BJ (cell line): ENCODE measurements at regions not wholly inside any gene's neighbourhood (a gene's known extent, or its start where the extent isn't known, plus 50 kb on each side); places are given as distances from the start of the nearest gene placed in this dataset.

Experiments
- CTCF ChIA-PET: fragments of 350-600 bp; formaldehyde crosslinking; extraction: SDS; loops from one replicate; lab custom pipeline; 2021; ENCODE audit warnings: antibody characterized with exemption, inconsistent platforms; lab: Yijun Ruan, JAX
- POLR2A ChIA-PET: fragments of 300-600 bp; sonication (Branson Sonifier 250); formaldehyde crosslinking; extraction: SDS; loops from one replicate; lab custom pipeline; 2021; ENCODE audit warnings: antibody characterized with exemption; lab: Charles Lee
- DNase-seq: peaks from one replicate; pipeline ENCODE4 v3.0.0-alpha.2; 2011; ENCODE audit warnings: low read depth
- H3K27me3 ChIP-seq: 2 replicates; pipeline ENCODE4 v1.6.0; 2011; ENCODE audit warnings: low read length; ENCODE audit not compliant: control insufficient read depth, insufficient read depth
- H3K36me3 ChIP-seq: 2 replicates; pipeline ENCODE4 v1.5.1; 2011; ENCODE audit warnings: low read length; ENCODE audit not compliant: control insufficient read depth, insufficient read depth
- H3K4me3 ChIP-seq: 2 replicates; pipeline ENCODE4 v1.5.1; 2011; ENCODE audit warnings: low read depth, mild to moderate bottlenecking, control low read depth, low read length
- TF ChIP-seq, protein P1 (sequence below): IDR thresholded peaks from 2 replicates; pipeline ENCODE4 v1.5.1; 2011; ENCODE audit warnings: low read depth, mild to moderate bottlenecking, control low read depth, inconsistent platforms, low read length, moderate library complexity; ENCODE audit not compliant: insufficient read depth

DNA sequence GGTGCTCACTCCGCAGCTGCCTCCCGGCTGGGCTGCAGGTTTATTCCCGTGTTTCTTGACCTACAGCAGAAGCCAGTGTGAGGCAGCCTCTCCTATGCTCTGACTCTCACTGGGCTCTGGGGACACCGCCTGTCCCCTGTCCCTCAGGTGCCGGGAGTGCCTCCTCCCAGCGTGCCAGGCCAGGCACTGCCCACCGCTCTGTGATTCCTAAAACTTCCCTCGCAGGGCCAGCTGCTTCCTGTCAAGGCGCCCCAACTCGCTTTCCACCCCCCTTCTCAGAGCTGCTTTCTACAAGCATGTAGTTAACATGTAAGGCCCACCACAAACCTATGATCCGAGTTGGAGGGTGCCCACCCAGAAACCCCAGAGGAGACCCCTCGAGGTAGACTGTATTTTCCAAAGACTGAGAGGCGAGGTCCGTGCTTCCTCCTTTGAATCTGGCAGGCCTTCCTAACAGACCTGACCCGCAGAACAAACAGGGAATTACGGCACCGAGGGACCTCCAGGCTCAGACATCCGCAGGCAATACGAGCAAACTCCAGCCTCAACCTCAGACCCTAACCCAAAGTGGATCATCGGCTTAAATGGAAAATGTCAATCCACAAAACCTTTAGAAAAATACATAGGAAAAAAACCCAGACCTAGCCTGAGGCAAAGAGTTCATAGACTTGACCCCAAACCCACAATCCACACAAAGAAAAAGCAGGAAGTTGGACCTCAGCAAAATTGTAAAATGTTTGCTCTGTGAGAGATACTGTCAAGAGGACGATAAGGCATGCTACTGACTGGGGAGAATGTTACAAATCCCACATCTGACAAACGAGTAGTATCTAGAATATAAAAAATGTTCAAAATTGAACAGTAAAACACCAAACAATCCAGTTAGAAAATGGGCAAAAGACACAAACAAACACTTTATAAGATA lies 121.3 kb upstream of the IQSEC1 start:
- Histone ChIP-seq H3K4me3 (no peak overlapping the region), H3K36me3 (no peaks in the 10 kb centered on the region), H3K27me3 (no peaks in the 10 kb centered on the region)
- ChIA-PET CTCF (interaction anchor here (1.7 kb wide), 1 partner anchor 12 kb away, joined by 5 read pairs; no protein-coding TSS in a partner anchor), POLR2A (no interaction called here)
- no peak for DNase-seq
- TF ChIP-seq, protein P1, sequence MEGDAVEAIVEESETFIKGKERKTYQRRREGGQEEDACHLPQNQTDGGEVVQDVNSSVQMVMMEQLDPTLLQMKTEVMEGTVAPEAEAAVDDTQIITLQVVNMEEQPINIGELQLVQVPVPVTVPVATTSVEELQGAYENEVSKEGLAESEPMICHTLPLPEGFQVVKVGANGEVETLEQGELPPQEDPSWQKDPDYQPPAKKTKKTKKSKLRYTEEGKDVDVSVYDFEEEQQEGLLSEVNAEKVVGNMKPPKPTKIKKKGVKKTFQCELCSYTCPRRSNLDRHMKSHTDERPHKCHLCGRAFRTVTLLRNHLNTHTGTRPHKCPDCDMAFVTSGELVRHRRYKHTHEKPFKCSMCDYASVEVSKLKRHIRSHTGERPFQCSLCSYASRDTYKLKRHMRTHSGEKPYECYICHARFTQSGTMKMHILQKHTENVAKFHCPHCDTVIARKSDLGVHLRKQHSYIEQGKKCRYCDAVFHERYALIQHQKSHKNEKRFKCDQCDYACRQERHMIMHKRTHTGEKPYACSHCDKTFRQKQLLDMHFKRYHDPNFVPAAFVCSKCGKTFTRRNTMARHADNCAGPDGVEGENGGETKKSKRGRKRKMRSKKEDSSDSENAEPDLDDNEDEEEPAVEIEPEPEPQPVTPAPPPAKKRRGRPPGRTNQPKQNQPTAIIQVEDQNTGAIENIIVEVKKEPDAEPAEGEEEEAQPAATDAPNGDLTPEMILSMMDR: no peak

DNA sequence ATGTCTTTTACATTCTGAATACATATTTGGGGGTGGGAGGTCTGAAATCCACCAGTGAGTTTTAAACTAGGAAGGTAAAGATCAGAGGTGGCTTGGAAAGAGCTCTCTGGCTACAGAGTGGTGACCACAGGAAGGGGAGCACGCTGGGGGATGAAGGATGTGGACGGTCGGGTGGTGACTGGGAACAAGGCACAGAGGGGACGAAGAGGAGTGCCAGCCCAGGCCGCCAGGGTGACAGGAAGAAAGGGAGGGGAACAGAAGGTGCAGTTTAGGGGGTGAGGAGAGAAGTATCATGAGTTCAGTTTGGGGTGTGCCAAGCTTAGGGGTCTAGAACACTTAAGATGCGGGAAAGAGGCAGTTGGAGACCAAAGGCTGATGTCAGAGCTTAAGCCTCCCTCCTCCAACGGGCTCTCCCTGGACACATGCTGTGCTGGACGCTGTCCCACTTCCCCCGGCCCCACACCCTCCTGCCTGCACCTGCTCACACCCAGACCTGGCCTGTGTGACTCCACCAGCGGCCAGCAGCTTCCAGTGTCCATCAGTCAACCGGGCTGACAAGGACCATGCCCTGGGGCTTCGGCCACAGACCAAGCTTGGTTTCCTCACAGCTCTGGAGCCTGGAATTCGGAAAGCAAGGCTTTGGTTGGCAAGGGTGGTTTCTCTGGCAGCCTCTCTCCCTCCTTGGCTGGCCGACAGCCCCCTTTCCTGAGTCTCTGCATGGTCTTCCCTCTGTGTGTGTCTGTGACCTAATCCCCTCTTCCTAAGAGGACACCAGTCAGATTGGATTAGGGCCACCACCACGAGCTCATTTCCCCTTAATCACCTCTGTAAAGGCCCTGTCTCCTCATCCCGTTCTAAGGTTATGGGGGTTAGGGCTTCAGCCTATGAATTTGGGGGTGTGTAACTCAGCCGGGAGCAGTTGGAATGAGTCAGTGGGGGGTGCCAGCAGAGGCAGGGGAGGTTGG lies 120.4 kb upstream of the IQSEC1 start:
- TF ChIP-seq, protein P1: no peak
- CTCF ChIA-PET: interaction anchor here (1.2 to 1.7 kb wide), 3 partner anchors 13 to 86 kb away, joined by 3 to 5 read pairs (median 4); no protein-coding TSS in a partner anchor

DNA sequence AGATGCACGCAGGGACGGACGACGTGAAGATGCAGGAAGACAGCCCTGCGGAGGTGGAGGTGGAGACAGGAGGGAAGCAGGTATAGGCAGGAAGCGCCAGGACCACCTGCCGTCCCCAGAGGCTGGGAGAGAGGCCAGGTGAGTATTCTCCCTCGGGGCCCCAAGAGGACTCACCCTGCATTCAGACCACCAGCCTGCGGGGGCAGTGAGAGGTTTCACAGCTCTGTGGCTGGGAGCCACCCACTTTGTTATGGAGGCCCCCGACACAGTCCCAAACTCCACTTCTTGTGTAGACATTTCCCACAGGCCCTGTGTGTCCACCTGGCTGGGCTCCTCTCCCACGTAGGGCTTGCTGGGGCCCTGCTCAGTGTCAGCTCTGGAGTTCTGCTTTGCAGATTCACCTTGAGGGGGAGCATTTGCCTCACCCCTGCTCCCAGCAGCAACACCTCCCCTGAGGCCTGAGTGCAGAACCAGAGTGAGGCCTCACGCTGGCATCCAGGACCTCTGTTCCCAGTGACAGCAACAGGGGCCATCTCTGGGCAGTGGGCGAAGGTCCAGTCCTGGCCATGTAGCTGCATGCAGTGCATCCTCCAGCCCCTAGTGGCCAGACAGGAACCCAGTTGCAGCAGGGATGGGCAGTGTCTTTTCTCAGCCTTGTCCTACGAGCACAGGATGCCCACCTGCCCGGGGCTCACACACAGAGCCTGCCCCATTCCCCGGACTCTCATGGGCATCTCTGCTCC lies 119.4 kb upstream of the IQSEC1 start:
- CTCF ChIA-PET: interaction anchor here (1.2 to 1.7 kb wide), 3 partner anchors 14 to 85 kb away, joined by 3 to 5 read pairs (median 4); no protein-coding TSS in a partner anchor
- H3K27me3 ChIP-seq: no peaks in the 10 kb centered on the region
- TF ChIP-seq, protein P1: peak; percentile 43
- POLR2A ChIA-PET: no interaction called here
- no peak overlapping the region for H3K4me3 ChIP-seq
- no peaks in the 10 kb centered on the region for H3K36me3 ChIP-seq
- DNase-seq: no peak

More for the DNA sequence above, 120.4 kb upstream of the IQSEC1 start:
- Histone ChIP-seq H3K4me3 (no peak overlapping the region), H3K27me3 (no peaks in the 10 kb centered on the region), H3K36me3 (no peaks in the 10 kb centered on the region)
- no peak for DNase-seq
- POLR2A ChIA-PET: no interaction called here

DNA sequence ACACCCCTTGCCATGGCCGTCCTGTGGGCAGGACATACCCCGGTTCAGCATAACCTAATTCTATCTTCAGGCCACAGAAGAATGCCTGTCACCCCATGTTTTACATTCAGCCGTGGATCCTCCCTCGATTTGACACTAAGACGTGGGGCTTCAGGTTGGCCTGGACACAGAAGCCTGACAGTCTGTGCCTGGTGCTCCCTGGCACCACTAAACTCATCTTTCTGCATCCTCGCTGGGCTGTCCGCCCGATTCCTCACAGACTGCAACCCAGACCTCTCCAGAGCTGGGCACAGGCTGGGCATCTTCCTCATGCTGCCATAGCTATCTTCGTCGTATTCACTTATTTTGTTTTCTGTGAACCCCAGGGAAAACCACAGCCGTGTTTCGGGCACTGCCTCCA lies 117.8 kb upstream of the IQSEC1 start:
- H3K4me3 ChIP-seq: no peak overlapping the region
- ChIA-PET POLR2A (no interaction called here), CTCF (no interaction called here)
- no peak for DNase-seq
- TF ChIP-seq, protein P1: no peak
- no peaks in the 10 kb centered on the region for H3K36me3 ChIP-seq
- no peaks in the 10 kb centered on the region; the same call in 1 of the 2 replicates for H3K27me3 ChIP-seq
